HepG2 (cell line): ENCODE measurements at regions not wholly inside any gene's neighbourhood (a gene's known extent, or its start where the extent isn't known, plus 50 kb on each side); places are given as distances from the start of the nearest gene placed in this dataset.

ENCODE experiments used
- ATAC-seq: fragments of 200-7000 bp; cut with Tn5 transposase; 3 replicates; pipeline ENCODE4 v1.9.1; 2020; ENCODE audit warnings: mild to moderate bottlenecking, moderate library complexity
- BruUV-seq: library from RNA; stranded (reverse); fragments of 400-500 nt; replicated peaks from 2 replicates; lab custom pipeline; 2021; lab: Mats Ljungman, UMichigan
- CTCF ChIA-PET: fragments of 300-600 bp; formaldehyde crosslinking; extraction: SDS; loops from one replicate; lab custom pipeline; 2021; ENCODE audit warnings: low total read pairs, inconsistent platforms, low intra/inter-chr PET ratio; lab: Yijun Ruan, JAX
- POLR2A ChIA-PET: fragments of 350-600 bp; sonication (Branson Sonifier 250); formaldehyde crosslinking; loops from one replicate; lab custom pipeline; 2020; ENCODE audit warnings: antibody characterized with exemption, inconsistent platforms; lab: Yijun Ruan, JAX
- DNase-seq: peaks from one replicate; pipeline ENCODE4 v3.0.0-alpha.2; 2015; ENCODE audit warnings: low spot score
- FAIRE-seq: peaks from 3 replicates; lab custom pipeline; 2011; peaks lifted over from hg19 to GRCh38; lab: Jason Lieb, UNC
- H2AFZ ChIP-seq: one replicate; pipeline ENCODE4 v1.6.1; 2011; ENCODE audit warnings: low read length, inconsistent platforms
- H3K27ac ChIP-seq: fragments of 300-600 bp; 3 replicates; pipeline ENCODE4 v1.8.0; 2011; ENCODE audit warnings: mixed run types, mild to moderate bottlenecking, mixed read lengths, low read length, inconsistent platforms; ENCODE audit not compliant: insufficient read depth; ENCODE audit errors: extremely low read length
- H3K27me3 ChIP-seq, 2 experiments: fragments of 200-600 bp in 1 of 2; 2 replicates in 1 of 2; 3 replicates in 1 of 2; pipeline versions ENCODE4 v1.6.0 to v1.8.0; 2011; ENCODE audit warnings: low read length in 2 of 2, mild to moderate bottlenecking in 2 of 2, moderate library complexity in 2 of 2, inconsistent platforms in 1 of 2; ENCODE audit not compliant: insufficient read depth in 2 of 2, control insufficient read depth in 1 of 2
- H3K36me3 ChIP-seq, 2 experiments: fragments of 200-600 bp in 1 of 2; replicated peaks in 1 of 2; 2 replicates in 1 of 2; 3 replicates in 1 of 2; pipeline versions ENCODE4 v1.5.1 to v1.8.0; 2011; ENCODE audit warnings: low read length in 2 of 2, inconsistent platforms in 1 of 2; ENCODE audit not compliant: insufficient read depth in 2 of 2, control insufficient read depth in 1 of 2
- H3K4me1 ChIP-seq: 2 replicates; pipeline ENCODE4 v1.5.1; 2012; ENCODE audit warnings: low read length, inconsistent platforms; ENCODE audit not compliant: insufficient read depth
- H3K4me2 ChIP-seq: 2 replicates; pipeline ENCODE4 v1.6.0; 2011; ENCODE audit warnings: low read depth, low read length, inconsistent platforms
- H3K4me3 ChIP-seq, 3 experiments: fragments of 200-600 bp in 1 of 3; sonication (generic), shearing (Covaris generic) in 1 of 3; replicated peaks in 1 of 3; 2 replicates each; pipeline ENCODE4 v1.5.1; 2011 to 2016; ENCODE audit warnings: low read length in 3 of 3, inconsistent platforms in 2 of 3, low read depth in 2 of 3, mild to moderate bottlenecking in 2 of 3, control low read depth in 1 of 3, mixed read lengths in 1 of 3; ENCODE audit not compliant: insufficient read depth in 1 of 3
- H3K79me2 ChIP-seq: one replicate; pipeline ENCODE4 v1.6.1; 2011; ENCODE audit warnings: low read length, inconsistent platforms; ENCODE audit not compliant: insufficient read depth
- H3K9ac ChIP-seq: 2 replicates; pipeline ENCODE4 v1.6.0; 2011; ENCODE audit warnings: mild to moderate bottlenecking, low read depth, low read length, inconsistent platforms; ENCODE audit not compliant: insufficient read depth
- H3K9me3 ChIP-seq: 2 replicates; pipeline ENCODE4 v1.5.1; 2012; ENCODE audit warnings: mild to moderate bottlenecking, low read length
- H4K20me1 ChIP-seq: 2 replicates; pipeline ENCODE4 v1.6.0; 2011; ENCODE audit warnings: inconsistent platforms, mild to moderate bottlenecking, low read length, moderate library complexity; ENCODE audit not compliant: insufficient read depth
- CC2D1A ChIP-seq: sonication (generic); formaldehyde crosslinking; IDR thresholded peaks from 2 replicates; pipeline ENCODE4 v1.8.1; 2023; ENCODE audit warnings: mild to moderate bottlenecking, missing genetic modification reagents
- FOXK2 ChIP-seq: fragments of 450-650 bp; IDR thresholded peaks from 2 replicates; pipeline ENCODE4 v1.6.1; 2016
- MAFK ChIP-seq, 2 experiments: IDR thresholded peaks in 1 of 2; conservative IDR thresholded peaks in 1 of 2; 2 replicates each; pipeline ENCODE4 v1.6.1; 2011; ENCODE audit warnings: improper control_type of control experiment in 2 of 2, low read length in 2 of 2
- MYNN ChIP-seq: sonication (generic); formaldehyde crosslinking; IDR thresholded peaks from 2 replicates; pipeline ENCODE4 v1.4.0; 2020; ENCODE audit warnings: mild to moderate bottlenecking, low read depth, missing genetic modification reagents
- NAIF1 ChIP-seq: sonication (generic); formaldehyde crosslinking; IDR thresholded peaks from 2 replicates; pipeline ENCODE4 v1.5.0; 2020; ENCODE audit warnings: mild to moderate bottlenecking, missing genetic modification reagents, borderline replicate concordance
- PCBP2 ChIP-seq: fragments of 200-400 bp; formaldehyde crosslinking; optimal IDR thresholded peaks from 2 replicates; pipeline ENCODE3; 2018; ENCODE audit warnings: low read length, low read depth; ENCODE audit not compliant: poor library complexity, severe bottlenecking
- RAD21 ChIP-seq: fragments of 450-650 bp; formaldehyde crosslinking; IDR thresholded peaks from 2 replicates; pipeline ENCODE4 v1.5.0; 2020; ENCODE audit warnings: mild to moderate bottlenecking
- SOX5 ChIP-seq: IDR thresholded peaks from 2 replicates; pipeline ENCODE4 v1.6.1; 2016; ENCODE audit warnings: borderline replicate concordance
- TAF15 ChIP-seq: fragments of 200-400 bp; formaldehyde crosslinking; IDR thresholded peaks from one replicate; pipeline ENCODE4 v1.6.1; 2018; ENCODE audit warnings: mild to moderate bottlenecking, low read depth, low read length; ENCODE audit not compliant: poor library complexity, severe bottlenecking
- TARDBP ChIP-seq: sonication (generic); formaldehyde crosslinking; IDR thresholded peaks from 2 replicates; pipeline ENCODE4 v1.8.0; 2022; ENCODE audit warnings: mild to moderate bottlenecking, missing genetic modification reagents
- ZEB1 ChIP-seq: IDR thresholded peaks from 2 replicates; pipeline ENCODE4 v1.6.1; 2012; ENCODE audit warnings: mild to moderate bottlenecking, low read depth, inconsistent platforms; ENCODE audit not compliant: insufficient replicate concordance
- ZMAT5 ChIP-seq: sonication (generic); formaldehyde crosslinking; IDR thresholded peaks from 2 replicates; pipeline ENCODE4 v1.5.0; 2020; ENCODE audit warnings: mild to moderate bottlenecking, low read depth, missing genetic modification reagents, borderline replicate concordance
- ZNF746 ChIP-seq: sonication (generic); formaldehyde crosslinking; IDR thresholded peaks from 2 replicates; pipeline ENCODE4 v1.8.0; 2022; ENCODE audit warnings: mild to moderate bottlenecking, missing genetic modification reagents
- WGBS: methylation state at CpG from one replicate; pipeline ENCODE4 v1.1.6; 2017; ENCODE audit warnings: low lambda C conversion rate; 5-methylcytosine and 5-hydroxymethylcytosine counted together
- in situ Hi-C: cut with HindIII; loops from 2 replicates; pipeline ENCODE4 v1.10.0; 2017; ENCODE audit warnings: low pct_unique_long_range_greater_than_20kb; ENCODE audit not compliant: extremely low pct_ligation_motif_present
- intact Hi-C: fragments of 100-400 bp; cut with micrococcal nuclease; formaldehyde crosslinking; loops from one replicate; pipeline ENCODE4 v1.10.0; 2022; ENCODE audit not compliant: unreplicated experiment
- TF ChIP-seq, protein P1 (sequence below): sonication (generic); formaldehyde crosslinking; IDR thresholded peaks from 2 replicates; pipeline ENCODE4 v1.5.1; 2020; ENCODE audit warnings: mild to moderate bottlenecking, missing genetic modification reagents, borderline replicate concordance

- CTCF ChIA-PET, result no interaction called here
- no peak overlapping the region for H3K27ac ChIP-seq
- WGBS, result 12% methylated on average over 8 of the region's 8 CpGs
- in situ Hi-C loops, result no loop called here
- H3K4me3 ChIP-seq, result no peak overlapping the region
- H3K9me3 ChIP-seq, result no peaks in the 10 kb centered on the region
- intact Hi-C loops, result no loop called here
- H3K36me3 ChIP-seq, result no peaks in the 10 kb centered on the region
- H3K9ac ChIP-seq, result no peak overlapping the region
- no peak overlapping the region for H2AFZ ChIP-seq
- no peak for ATAC-seq
- FAIRE-seq, result no peak
- H3K4me1 ChIP-seq, result no peaks in the 10 kb centered on the region
- POLR2A ChIA-PET, result no interaction called here
- no peak for TF ChIP-seq SOX5 (CRISPR knock-in tag)
- TF ChIP-seq MAFK (conservative IDR thresholded peaks at IDR 0.05 in 1 of 2, IDR thresholded peaks at IDR 0.05 in 1 of 2; ENCODE audit: low read length in 2 of 2), result peak in 1 of 2 experiments; percentile 9; a peak in 1 of 4 replicates
- no peaks in the 10 kb centered on the region for H4K20me1 ChIP-seq
- BruUV-seq, result no TSS peak
- no peaks in the 10 kb centered on the region for H3K79me2 ChIP-seq
- no peak overlapping the region for H3K4me2 ChIP-seq
- H3K27me3 ChIP-seq, result peaks cover 4 to 17% of the 10 kb centered on the region in 2 experiments
- no peak for DNase-seq
These were observed 89.5 kb downstream of the DLL1 start for GRCh38 chr6:170201361-170201760.

GRCh38 chr6:170200458-170200891 is 90.4 kb downstream of the DLL1 start:
- H3K9me3 ChIP-seq, result peaks cover 7% of the 10 kb centered on the region
- intact Hi-C loops, result no loop called here
- no peaks in the 10 kb centered on the region for H3K4me1 ChIP-seq
- no peaks in the 10 kb centered on the region for H3K79me2 ChIP-seq
- no peak overlapping the region for H3K9ac ChIP-seq
- FAIRE-seq (no peak), ATAC-seq (no peak), DNase-seq (no peak)
- in situ Hi-C loops, result no loop called here
- no TSS peak for BruUV-seq
- H3K4me3 ChIP-seq, result no peak overlapping the region
- POLR2A ChIA-PET, result no interaction called here
- no peaks in the 10 kb centered on the region for H4K20me1 ChIP-seq
- H3K27ac ChIP-seq, result no peak overlapping the region
- no peaks in the 10 kb centered on the region for H3K36me3 ChIP-seq
- H3K4me2 ChIP-seq, result no peak overlapping the region
- H2AFZ ChIP-seq, result no peak overlapping the region
- 16% methylated on average over 9 of the region's 9 CpGs for WGBS
- CTCF ChIA-PET, result no interaction called here
- peaks cover 2 to 17% of the 10 kb centered on the region in 2 experiments for H3K27me3 ChIP-seq
- no peak for TF ChIP-seq PCBP2
- TF ChIP-seq ZMAT5 (CRISPR knock-in tag), result no peak
- TF ChIP-seq ZEB1, result no peak
- TF ChIP-seq CC2D1A (CRISPR knock-in tag), result no peak
- TF ChIP-seq, protein P1, sequence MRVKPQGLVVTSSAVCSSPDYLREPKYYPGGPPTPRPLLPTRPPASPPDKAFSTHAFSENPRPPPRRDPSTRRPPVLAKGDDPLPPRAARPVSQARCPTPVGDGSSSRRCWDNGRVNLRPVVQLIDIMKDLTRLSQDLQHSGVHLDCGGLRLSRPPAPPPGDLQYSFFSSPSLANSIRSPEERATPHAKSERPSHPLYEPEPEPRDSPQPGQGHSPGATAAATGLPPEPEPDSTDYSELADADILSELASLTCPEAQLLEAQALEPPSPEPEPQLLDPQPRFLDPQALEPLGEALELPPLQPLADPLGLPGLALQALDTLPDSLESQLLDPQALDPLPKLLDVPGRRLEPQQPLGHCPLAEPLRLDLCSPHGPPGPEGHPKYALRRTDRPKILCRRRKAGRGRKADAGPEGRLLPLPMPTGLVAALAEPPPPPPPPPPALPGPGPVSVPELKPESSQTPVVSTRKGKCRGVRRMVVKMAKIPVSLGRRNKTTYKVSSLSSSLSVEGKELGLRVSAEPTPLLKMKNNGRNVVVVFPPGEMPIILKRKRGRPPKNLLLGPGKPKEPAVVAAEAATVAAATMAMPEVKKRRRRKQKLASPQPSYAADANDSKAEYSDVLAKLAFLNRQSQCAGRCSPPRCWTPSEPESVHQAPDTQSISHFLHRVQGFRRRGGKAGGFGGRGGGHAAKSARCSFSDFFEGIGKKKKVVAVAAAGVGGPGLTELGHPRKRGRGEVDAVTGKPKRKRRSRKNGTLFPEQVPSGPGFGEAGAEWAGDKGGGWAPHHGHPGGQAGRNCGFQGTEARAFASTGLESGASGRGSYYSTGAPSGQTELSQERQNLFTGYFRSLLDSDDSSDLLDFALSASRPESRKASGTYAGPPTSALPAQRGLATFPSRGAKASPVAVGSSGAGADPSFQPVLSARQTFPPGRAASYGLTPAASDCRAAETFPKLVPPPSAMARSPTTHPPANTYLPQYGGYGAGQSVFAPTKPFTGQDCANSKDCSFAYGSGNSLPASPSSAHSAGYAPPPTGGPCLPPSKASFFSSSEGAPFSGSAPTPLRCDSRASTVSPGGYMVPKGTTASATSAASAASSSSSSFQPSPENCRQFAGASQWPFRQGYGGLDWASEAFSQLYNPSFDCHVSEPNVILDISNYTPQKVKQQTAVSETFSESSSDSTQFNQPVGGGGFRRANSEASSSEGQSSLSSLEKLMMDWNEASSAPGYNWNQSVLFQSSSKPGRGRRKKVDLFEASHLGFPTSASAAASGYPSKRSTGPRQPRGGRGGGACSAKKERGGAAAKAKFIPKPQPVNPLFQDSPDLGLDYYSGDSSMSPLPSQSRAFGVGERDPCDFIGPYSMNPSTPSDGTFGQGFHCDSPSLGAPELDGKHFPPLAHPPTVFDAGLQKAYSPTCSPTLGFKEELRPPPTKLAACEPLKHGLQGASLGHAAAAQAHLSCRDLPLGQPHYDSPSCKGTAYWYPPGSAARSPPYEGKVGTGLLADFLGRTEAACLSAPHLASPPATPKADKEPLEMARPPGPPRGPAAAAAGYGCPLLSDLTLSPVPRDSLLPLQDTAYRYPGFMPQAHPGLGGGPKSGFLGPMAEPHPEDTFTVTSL (CRISPR knock-in tag), result no peak
- no peak for TF ChIP-seq FOXK2
- no peak for TF ChIP-seq ZNF746
- no peak for TF ChIP-seq RAD21
- no peak for TF ChIP-seq NAIF1 (CRISPR knock-in tag)
- no peak for TF ChIP-seq TARDBP (CRISPR knock-in tag)
- no peak for TF ChIP-seq MYNN (CRISPR knock-in tag)
- TF ChIP-seq TAF15, result no peak
